ENCODE measurements at regions not wholly inside any gene's neighbourhood (a gene's known extent, or its start where the extent isn't known, plus 50 kb on each side); places are given as distances from the start of the nearest gene placed in this dataset.

GRCh38 chr2:84052043-84052442, 407.0 kb downstream of the SUCLG1 start:
- Histone ChIP-seq H3K27me3 (ENCODE audit: control insufficient read depth, insufficient read depth, low read length) (no peaks in the 10 kb centered on the region), H3K36me3 (ENCODE audit: control insufficient read depth, insufficient read depth, low read length) (no peaks in the 10 kb centered on the region), H3K27ac (ENCODE audit: low read length) (no peak overlapping the region), H3K4me3 (ENCODE audit: low read depth in 2 of 2, low read length in 2 of 2) (no peak overlapping the region), H3K9me3 (ENCODE audit: control insufficient read depth, insufficient read depth, low read depth, low read length) (no peaks in the 10 kb centered on the region), H3K4me1 (ENCODE audit: control insufficient read depth, insufficient read depth, low read length) (no peaks in the 10 kb centered on the region)
- DNase-seq (ENCODE audit: low read depth, low spot score) (no peak), ATAC-seq (no peak)
- CTCF ChIA-PET = no interaction called here
- no TSS peak for BruUV-seq (replicated peaks)
- in situ Hi-C loops (cut with HindIII; ENCODE audit: low pct_unique_long_range_greater_than_20kb, low sequenced_read_pairs) = no loop called here
- POLR2A ChIA-PET = no interaction called here
- intact Hi-C loops (cut with micrococcal nuclease; ENCODE audit: unreplicated experiment) = no loop called here
- TF ChIP-seq TCF7L2 (IDR thresholded peaks at IDR 0.05; ENCODE audit: low read depth, low read length) (no peak), CTCF (IDR thresholded peaks at IDR 0.05) (no peak), SIN3A (IDR thresholded peaks at IDR 0.05; ENCODE audit: borderline replicate concordance, insufficient read depth, low read depth, low read length) (no peak), REST (IDR thresholded peaks at IDR 0.05; ENCODE audit: insufficient read depth in 1 of 2, low read depth in 2 of 2, low read length in 1 of 2) (no peak), POLR2AphosphoS5 (IDR thresholded peaks at IDR 0.05; ENCODE audit: low read depth, low read length) (no peak)

GRCh38 chr2:84048964-84049363, 410.1 kb downstream of the SUCLG1 start:
- ChIA-PET POLR2A (no interaction called here), CTCF (no interaction called here)
- TF ChIP-seq SIN3A (IDR thresholded peaks at IDR 0.05; ENCODE audit: borderline replicate concordance, insufficient read depth, low read depth, low read length) = no peak
- no peak for TF ChIP-seq REST (IDR thresholded peaks at IDR 0.05; ENCODE audit: insufficient read depth in 1 of 2, low read depth in 2 of 2, low read length in 1 of 2)
- no peak for TF ChIP-seq TCF7L2 (IDR thresholded peaks at IDR 0.05; ENCODE audit: low read depth, low read length)
- no peak for TF ChIP-seq CTCF (IDR thresholded peaks at IDR 0.05)
- TF ChIP-seq POLR2AphosphoS5 (IDR thresholded peaks at IDR 0.05; ENCODE audit: low read depth, low read length) = no peak
- DNase-seq (ENCODE audit: low read depth, low spot score) (no peak), ATAC-seq (no peak)
- no peak overlapping the region for H3K27ac ChIP-seq (ENCODE audit: low read length)
- H3K4me3 ChIP-seq (ENCODE audit: low read depth in 2 of 2, low read length in 2 of 2) = no peak overlapping the region
- intact Hi-C loops (cut with micrococcal nuclease; ENCODE audit: unreplicated experiment) (no loop called here), in situ Hi-C loops (cut with HindIII; ENCODE audit: low pct_unique_long_range_greater_than_20kb, low sequenced_read_pairs) (no loop called here)
- no peaks in the 10 kb centered on the region for H3K4me1 ChIP-seq (ENCODE audit: control insufficient read depth, insufficient read depth, low read length)
- no peaks in the 10 kb centered on the region for H3K9me3 ChIP-seq (ENCODE audit: control insufficient read depth, insufficient read depth, low read depth, low read length)
- BruUV-seq (replicated peaks) = no TSS peak
- no peaks in the 10 kb centered on the region for H3K27me3 ChIP-seq (ENCODE audit: control insufficient read depth, insufficient read depth, low read length)
- no peaks in the 10 kb centered on the region for H3K36me3 ChIP-seq (ENCODE audit: control insufficient read depth, insufficient read depth, low read length)

Measured in Panc1 (cell line).